ENCODE measurements at regions not wholly inside any gene's neighbourhood (a gene's known extent, or its start where the extent isn't known, plus 50 kb on each side); places are given as distances from the start of the nearest gene placed in this dataset.

DNA sequence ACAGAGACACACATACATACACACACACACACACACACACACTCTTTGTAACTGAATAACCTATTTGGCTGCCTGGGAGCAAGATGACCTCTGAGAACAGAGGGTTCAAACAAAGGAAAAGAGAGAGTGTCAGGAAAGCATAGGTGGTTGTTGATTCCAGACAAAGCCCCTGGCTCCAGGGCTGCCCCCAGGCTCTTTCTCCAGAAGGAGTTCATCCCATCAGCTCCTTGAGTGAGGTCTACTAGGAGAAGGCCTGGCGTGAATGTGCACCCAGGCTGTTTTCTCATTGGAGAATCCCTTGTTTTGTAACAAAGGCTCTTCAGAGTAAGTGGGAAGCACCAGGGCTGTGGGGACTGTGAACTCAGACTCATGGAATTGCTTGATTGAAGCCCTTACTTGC is 151.9 kb downstream of the EMP1 start:
- intact Hi-C loops (cut with DNase I) = no loop called here
- FAIRE-seq (no peak), DNase-seq (no peak)
- Histone ChIP-seq H3K4me1 (ENCODE audit: control insufficient read depth in 2 of 3, insufficient read depth in 2 of 3, low read depth in 1 of 3, low read length in 3 of 3) (no peaks in the 10 kb centered on the region), H3K4me3 (ENCODE audit: low read length in 3 of 3) (no peak overlapping the region), H3K27me3 (ENCODE audit: control insufficient read depth, insufficient read depth, low read length) (no peaks in the 10 kb centered on the region), H3K9me3 (ENCODE audit: control insufficient read depth in 2 of 3, insufficient read depth in 1 of 3, low read length in 3 of 3) (no peaks in the 10 kb centered on the region), H3K27ac (ENCODE audit: low read depth in 2 of 2, low read length in 2 of 2) (no peak overlapping the region), H3K9ac (ENCODE audit: low read length in 3 of 3) (no peak overlapping the region), H3K36me3 (ENCODE audit: control insufficient read depth in 2 of 3, insufficient read depth in 3 of 3, low read length in 3 of 3) (no peaks in the 10 kb centered on the region)
- TF ChIP-seq, protein P1, sequence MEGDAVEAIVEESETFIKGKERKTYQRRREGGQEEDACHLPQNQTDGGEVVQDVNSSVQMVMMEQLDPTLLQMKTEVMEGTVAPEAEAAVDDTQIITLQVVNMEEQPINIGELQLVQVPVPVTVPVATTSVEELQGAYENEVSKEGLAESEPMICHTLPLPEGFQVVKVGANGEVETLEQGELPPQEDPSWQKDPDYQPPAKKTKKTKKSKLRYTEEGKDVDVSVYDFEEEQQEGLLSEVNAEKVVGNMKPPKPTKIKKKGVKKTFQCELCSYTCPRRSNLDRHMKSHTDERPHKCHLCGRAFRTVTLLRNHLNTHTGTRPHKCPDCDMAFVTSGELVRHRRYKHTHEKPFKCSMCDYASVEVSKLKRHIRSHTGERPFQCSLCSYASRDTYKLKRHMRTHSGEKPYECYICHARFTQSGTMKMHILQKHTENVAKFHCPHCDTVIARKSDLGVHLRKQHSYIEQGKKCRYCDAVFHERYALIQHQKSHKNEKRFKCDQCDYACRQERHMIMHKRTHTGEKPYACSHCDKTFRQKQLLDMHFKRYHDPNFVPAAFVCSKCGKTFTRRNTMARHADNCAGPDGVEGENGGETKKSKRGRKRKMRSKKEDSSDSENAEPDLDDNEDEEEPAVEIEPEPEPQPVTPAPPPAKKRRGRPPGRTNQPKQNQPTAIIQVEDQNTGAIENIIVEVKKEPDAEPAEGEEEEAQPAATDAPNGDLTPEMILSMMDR (IDR thresholded peaks at IDR 0.05; ENCODE audit: borderline replicate concordance, extremely low read depth, insufficient read depth) = no peak

- DNase-seq (no peak), FAIRE-seq (no peak)
- Histone ChIP-seq H3K36me3 (ENCODE audit: control insufficient read depth in 2 of 3, insufficient read depth in 3 of 3, low read length in 3 of 3) (no peaks in the 10 kb centered on the region), H3K27me3 (ENCODE audit: control insufficient read depth, insufficient read depth, low read length) (no peaks in the 10 kb centered on the region), H3K4me3 (ENCODE audit: low read length in 3 of 3) (no peak overlapping the region), H3K27ac (ENCODE audit: low read depth in 2 of 2, low read length in 2 of 2) (no peak overlapping the region), H3K9me3 (ENCODE audit: control insufficient read depth in 2 of 3, insufficient read depth in 1 of 3, low read length in 3 of 3) (no peaks in the 10 kb centered on the region), H3K4me1 (ENCODE audit: control insufficient read depth in 2 of 3, insufficient read depth in 2 of 3, low read depth in 1 of 3, low read length in 3 of 3) (no peaks in the 10 kb centered on the region), H3K9ac (ENCODE audit: low read length in 3 of 3) (no peak overlapping the region)
- TF ChIP-seq, protein P1 (IDR thresholded peaks at IDR 0.05; ENCODE audit: borderline replicate concordance, extremely low read depth, insufficient read depth) = no peak
- intact Hi-C loops (cut with DNase I) = no loop called here
Observed at GRCh38 chr12:13347241-13348043, 150.9 kb downstream of the EMP1 start.

- TF ChIP-seq, protein P1 (IDR thresholded peaks at IDR 0.05; ENCODE audit: borderline replicate concordance, extremely low read depth, insufficient read depth) = no peak
- no peak for FAIRE-seq
- Histone ChIP-seq H3K9me3 (ENCODE audit: control insufficient read depth in 2 of 3, insufficient read depth in 1 of 3, low read length in 3 of 3) (no peaks in the 10 kb centered on the region), H3K4me1 (ENCODE audit: control insufficient read depth in 2 of 3, insufficient read depth in 2 of 3, low read depth in 1 of 3, low read length in 3 of 3) (no peaks in the 10 kb centered on the region), H3K9ac (ENCODE audit: low read length in 3 of 3) (no peak overlapping the region), H3K4me3 (ENCODE audit: low read length in 3 of 3) (no peak overlapping the region), H3K36me3 (ENCODE audit: control insufficient read depth in 2 of 3, insufficient read depth in 3 of 3, low read length in 3 of 3) (no peaks in the 10 kb centered on the region), H3K27ac (ENCODE audit: low read depth in 2 of 2, low read length in 2 of 2) (no peak overlapping the region), H3K27me3 (ENCODE audit: control insufficient read depth, insufficient read depth, low read length) (no peaks in the 10 kb centered on the region)
- no peak for DNase-seq
- intact Hi-C loops (cut with DNase I) = no loop called here
Observed at GRCh38 chr12:13345722-13346121, 149.2 kb downstream of the EMP1 start.
